Astrocyte (in vitro differentiated cells and primary cell): ENCODE measurements at regions not wholly inside any gene's neighbourhood (a gene's known extent, or its start where the extent isn't known, plus 50 kb on each side); places are given as distances from the start of the nearest gene placed in this dataset.

Source experiments
- EZH2 ChIP-seq: IDR thresholded peaks from 2 replicates; pipeline ENCODE4 v1.6.1; 2012; ENCODE audit warnings: mild to moderate bottlenecking, low read length, inconsistent platforms; ENCODE audit not compliant: insufficient read depth
- TF ChIP-seq, protein P1 (sequence below): IDR thresholded peaks from 2 replicates; pipeline ENCODE4 v1.5.1; 2011; ENCODE audit warnings: low read depth, mild to moderate bottlenecking, inconsistent platforms, low read length, moderate library complexity; ENCODE audit not compliant: insufficient read depth

DNA sequence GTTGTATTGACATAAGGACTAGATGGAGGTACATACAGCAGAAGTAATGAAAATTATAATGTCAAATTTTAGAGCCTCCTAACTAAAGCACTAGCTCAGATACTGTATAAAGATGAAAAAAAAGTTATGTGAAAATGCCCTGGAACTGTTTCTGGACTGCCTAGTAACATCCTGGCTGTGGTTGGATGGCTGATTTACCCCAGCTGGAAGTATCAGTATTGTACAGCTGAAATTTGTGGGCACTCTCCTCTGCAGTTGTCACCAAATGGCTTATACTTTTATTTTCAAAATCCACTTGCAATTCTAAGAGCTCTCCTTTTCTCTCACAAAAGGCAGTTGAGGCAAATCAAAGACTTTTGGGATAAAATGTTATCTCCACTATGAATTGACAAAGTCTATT is 239.2 kb downstream of the RPIA start:
- TF ChIP-seq, protein P1, sequence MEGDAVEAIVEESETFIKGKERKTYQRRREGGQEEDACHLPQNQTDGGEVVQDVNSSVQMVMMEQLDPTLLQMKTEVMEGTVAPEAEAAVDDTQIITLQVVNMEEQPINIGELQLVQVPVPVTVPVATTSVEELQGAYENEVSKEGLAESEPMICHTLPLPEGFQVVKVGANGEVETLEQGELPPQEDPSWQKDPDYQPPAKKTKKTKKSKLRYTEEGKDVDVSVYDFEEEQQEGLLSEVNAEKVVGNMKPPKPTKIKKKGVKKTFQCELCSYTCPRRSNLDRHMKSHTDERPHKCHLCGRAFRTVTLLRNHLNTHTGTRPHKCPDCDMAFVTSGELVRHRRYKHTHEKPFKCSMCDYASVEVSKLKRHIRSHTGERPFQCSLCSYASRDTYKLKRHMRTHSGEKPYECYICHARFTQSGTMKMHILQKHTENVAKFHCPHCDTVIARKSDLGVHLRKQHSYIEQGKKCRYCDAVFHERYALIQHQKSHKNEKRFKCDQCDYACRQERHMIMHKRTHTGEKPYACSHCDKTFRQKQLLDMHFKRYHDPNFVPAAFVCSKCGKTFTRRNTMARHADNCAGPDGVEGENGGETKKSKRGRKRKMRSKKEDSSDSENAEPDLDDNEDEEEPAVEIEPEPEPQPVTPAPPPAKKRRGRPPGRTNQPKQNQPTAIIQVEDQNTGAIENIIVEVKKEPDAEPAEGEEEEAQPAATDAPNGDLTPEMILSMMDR: no peak
- no peak for TF ChIP-seq EZH2
